Lower leg skin (tissue), 4 donors: ENCODE measurements at regions not wholly inside any gene's neighbourhood (a gene's known extent, or its start where the extent isn't known, plus 50 kb on each side); places are given as distances from the start of the nearest gene placed in this dataset.

Experiments
- DNase-seq, 2 donors: peaks; one replicate each; pipeline ENCODE4 v3.0.0-alpha.2; 2019; ENCODE audit warnings: low spot score in 2 of 2
- H3K4me3 ChIP-seq: fragments of 200-600 bp; sonication (generic); 2 replicates; pipeline ENCODE4 v1.5.1; 2017; ENCODE audit warnings: mild to moderate bottlenecking, low read depth; ENCODE audit not compliant: poor library complexity, severe bottlenecking
- POLR2A ChIP-seq, 2 donors: fragments of 450-650 bp; IDR thresholded peaks; one replicate each; pipeline ENCODE4 v1.6.1; 2016 to 2017; ENCODE audit warnings: antibody characterized with exemption in 2 of 2, mild to moderate bottlenecking in 1 of 2, moderate library complexity in 1 of 2
- WGBS, 2 donors: methylation state at CpG; one replicate each; pipeline ENCODE4 v1.1.5; 2018; 5-methylcytosine and 5-hydroxymethylcytosine counted together
- intact Hi-C: fragments of 100-400 bp; cut with DNase I; formaldehyde crosslinking; loops from one replicate; pipeline ENCODE4 v1.15.0; 2023; ENCODE audit warnings: low total_unique reads
- TF ChIP-seq, protein P1 (sequence below), 3 donors: fragments of 450-650 bp; IDR thresholded peaks; one replicate each; pipeline ENCODE4 v1.5.1; 2016; ENCODE audit warnings: antibody characterized with exemption in 3 of 3, mild to moderate bottlenecking in 3 of 3, moderate library complexity in 2 of 3

- WGBS, 2 donors: 68 to 78% methylated on average over 1 of the region's 1 CpG
- DNase-seq: no peak
- TF ChIP-seq, protein P1, sequence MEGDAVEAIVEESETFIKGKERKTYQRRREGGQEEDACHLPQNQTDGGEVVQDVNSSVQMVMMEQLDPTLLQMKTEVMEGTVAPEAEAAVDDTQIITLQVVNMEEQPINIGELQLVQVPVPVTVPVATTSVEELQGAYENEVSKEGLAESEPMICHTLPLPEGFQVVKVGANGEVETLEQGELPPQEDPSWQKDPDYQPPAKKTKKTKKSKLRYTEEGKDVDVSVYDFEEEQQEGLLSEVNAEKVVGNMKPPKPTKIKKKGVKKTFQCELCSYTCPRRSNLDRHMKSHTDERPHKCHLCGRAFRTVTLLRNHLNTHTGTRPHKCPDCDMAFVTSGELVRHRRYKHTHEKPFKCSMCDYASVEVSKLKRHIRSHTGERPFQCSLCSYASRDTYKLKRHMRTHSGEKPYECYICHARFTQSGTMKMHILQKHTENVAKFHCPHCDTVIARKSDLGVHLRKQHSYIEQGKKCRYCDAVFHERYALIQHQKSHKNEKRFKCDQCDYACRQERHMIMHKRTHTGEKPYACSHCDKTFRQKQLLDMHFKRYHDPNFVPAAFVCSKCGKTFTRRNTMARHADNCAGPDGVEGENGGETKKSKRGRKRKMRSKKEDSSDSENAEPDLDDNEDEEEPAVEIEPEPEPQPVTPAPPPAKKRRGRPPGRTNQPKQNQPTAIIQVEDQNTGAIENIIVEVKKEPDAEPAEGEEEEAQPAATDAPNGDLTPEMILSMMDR (IDR thresholded peaks at IDR 0.05): no peak
- no peak overlapping the region for H3K4me3 ChIP-seq
- intact Hi-C loops: no loop called here
These were observed 360.6 kb upstream of the HNRNPA3 start for GRCh38 chr2:176851889-176852483.

DNA sequence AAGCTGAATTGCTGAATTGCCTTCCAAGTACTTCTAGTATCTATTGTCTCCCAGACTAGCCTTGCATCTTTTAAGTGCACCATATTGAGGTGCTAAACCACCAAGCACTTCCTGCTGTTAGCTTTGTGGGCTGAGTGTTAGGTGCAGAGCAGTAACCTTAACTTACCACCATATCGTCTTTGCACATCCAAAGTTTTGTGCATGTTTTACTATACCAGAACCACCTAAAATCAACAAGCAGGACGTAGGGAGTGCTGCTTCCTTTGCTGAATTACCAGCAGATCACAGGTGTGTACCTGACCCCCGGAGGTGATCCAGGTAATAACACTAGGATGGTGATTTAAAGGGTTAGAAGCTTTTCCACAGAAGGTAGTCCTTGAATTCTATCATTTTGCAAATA is 359.9 kb upstream of the HNRNPA3 start:
- no peak overlapping the region for H3K4me3 ChIP-seq
- intact Hi-C loops: no loop called here

DNA sequence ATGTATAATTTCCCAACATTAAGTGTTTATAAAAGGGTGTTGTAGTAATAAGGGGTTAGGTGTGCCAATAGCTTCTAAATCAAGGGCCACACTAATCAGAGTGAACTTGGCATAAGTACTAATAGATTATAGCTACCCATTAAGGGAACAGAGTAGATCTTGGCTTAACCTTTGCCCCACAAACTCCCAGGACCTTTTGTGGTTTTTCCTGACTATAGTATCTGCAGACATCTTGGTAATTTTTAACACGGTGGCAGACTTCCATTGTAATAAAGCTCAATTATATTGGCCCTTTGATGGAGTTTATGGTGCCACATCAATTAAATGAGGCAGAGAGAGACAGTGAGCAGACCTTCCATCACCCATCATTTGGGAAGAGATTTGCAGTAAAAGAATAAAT is 358.5 kb upstream of the HNRNPA3 start:
- DNase-seq: no peak
- no peak for TF ChIP-seq POLR2A (IDR thresholded peaks at IDR 0.05)
- TF ChIP-seq, protein P1 (IDR thresholded peaks at IDR 0.05): no peak
- intact Hi-C loops: no loop called here
- H3K4me3 ChIP-seq: no peak overlapping the region
- 67 to 73% methylated on average over 1 of the region's 1 CpG for whole genome bisulfite sequencing, 2 donors

More for the DNA sequence above, 359.9 kb upstream of the HNRNPA3 start:
- WGBS, 2 donors: 60 to 66% methylated on average over 3 of the region's 3 CpGs
- no peak for DNase-seq
- TF ChIP-seq, protein P1 (IDR thresholded peaks at IDR 0.05): no peak
- no peak for TF ChIP-seq POLR2A (IDR thresholded peaks at IDR 0.05)

DNA sequence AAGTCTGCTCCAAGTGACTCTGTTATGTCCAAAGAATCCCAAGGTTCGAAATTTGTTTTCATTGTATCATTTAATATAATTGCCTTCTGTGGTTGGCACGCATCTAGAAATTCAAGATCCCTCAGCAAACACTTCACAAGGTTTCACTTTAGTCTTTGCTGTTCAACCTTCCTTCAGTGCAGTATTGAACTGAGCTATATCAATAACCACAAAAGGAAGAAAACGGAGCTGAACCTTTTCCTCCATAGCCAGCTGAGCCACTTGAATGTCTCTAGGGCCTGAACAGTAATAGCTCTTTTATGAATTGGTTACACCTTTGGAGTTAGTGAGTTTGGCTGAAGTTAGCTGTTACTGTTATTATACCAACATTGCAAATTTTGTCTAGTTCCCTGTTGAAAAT is 357.7 kb upstream of the HNRNPA3 start:
- no peak overlapping the region for H3K4me3 ChIP-seq
- intact Hi-C loops: no loop called here
- 86 to 90% methylated on average over 3 of the region's 3 CpGs for WGBS, 2 donors
- DNase-seq: no peak
- TF ChIP-seq, protein P1 (IDR thresholded peaks at IDR 0.05): no peak
- no peak for TF ChIP-seq POLR2A (IDR thresholded peaks at IDR 0.05)

DNA sequence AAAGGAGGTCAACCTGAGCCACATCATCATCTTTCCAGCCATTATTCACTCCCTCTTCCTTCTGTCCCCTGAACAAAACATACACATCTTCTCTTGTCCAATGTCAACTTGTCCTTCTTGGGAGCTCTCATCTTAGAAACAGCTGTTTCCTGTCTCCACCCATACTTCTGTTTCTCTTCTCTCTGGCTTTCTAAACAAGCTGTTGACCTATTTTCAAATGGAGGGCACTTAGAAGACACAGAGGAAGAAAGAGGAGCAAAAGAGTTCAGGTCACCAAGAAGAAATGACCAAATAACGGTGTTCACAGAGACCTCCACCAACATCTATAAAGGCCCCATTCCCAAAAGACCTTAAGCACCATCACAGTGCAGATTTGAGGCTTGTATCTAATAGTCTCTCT is 355.9 kb upstream of the HNRNPA3 start:
- H3K4me3 ChIP-seq: no peak overlapping the region
- WGBS, 2 donors: 73 to 82% methylated on average over 1 of the region's 1 CpG
- intact Hi-C loops: no loop called here
- TF ChIP-seq, protein P1 (IDR thresholded peaks at IDR 0.05): no peak
- no peak for TF ChIP-seq POLR2A (IDR thresholded peaks at IDR 0.05)
- no peak for DNase-seq

GRCh38 chr2:176865336-176865735 is 347.3 kb upstream of the HNRNPA3 start:
- TF ChIP-seq, protein P1 (IDR thresholded peaks at IDR 0.05): no peak
- no peak for TF ChIP-seq POLR2A (IDR thresholded peaks at IDR 0.05)
- DNase-seq: no peak
- intact Hi-C loops: no loop called here
- H3K4me3 ChIP-seq: no peak overlapping the region
- 55 to 66% methylated on average over 2 of the region's 2 CpGs for WGBS, 2 donors
